ENCODE measurements at regions not wholly inside any gene's neighbourhood (a gene's known extent, or its start where the extent isn't known, plus 50 kb on each side); places are given as distances from the start of the nearest gene placed in this dataset.

DNA sequence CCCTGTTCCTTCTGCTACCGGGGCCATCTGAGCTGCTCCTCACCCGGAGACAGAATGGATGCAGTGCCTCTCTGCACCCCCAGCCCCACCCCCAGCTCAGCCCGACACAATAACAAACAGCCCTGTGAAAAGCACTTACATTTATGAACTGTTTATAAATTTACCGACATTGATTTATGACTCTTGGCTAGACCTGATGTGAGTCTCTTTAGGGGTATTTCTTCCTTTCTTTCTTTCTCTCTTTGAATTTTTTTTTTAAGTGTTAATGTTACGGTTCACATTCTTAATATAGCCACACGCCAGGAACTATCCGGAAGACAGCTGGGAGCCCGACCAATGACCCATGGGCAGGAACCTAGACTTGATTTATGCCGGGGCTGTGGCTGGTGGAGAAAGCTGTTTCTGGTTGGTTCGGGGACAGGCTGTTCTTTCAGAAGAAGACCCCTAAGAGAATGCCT is 266.3 kb downstream of the CDC5L start:
- H3K4me1 ChIP-seq (ENCODE audit: insufficient read depth, low read length): 0 out of 2 replicates have a peak, but pooled peaks cover 2% of the 10 kb centered on the region
- no peak overlapping the region for H2BK120ac ChIP-seq (ENCODE audit: low read depth, low read length, poor library complexity, severe bottlenecking)
- no peak overlapping the region for H3K18ac ChIP-seq (ENCODE audit: insufficient read length, low read depth, low read length)
- peaks cover 3 to 5% of the 10 kb centered on the region in 2 experiments; a peak in 3 of 5 replicates for H3K9me3 Mint-ChIP-seq
- H4K91ac ChIP-seq (ENCODE audit: insufficient read length, low read depth, low read length): no peak overlapping the region
- H3K4me3 Mint-ChIP-seq: no peak overlapping the region
- peaks cover 0 to 4% (median 0%) of the 10 kb centered on the region in 3 experiments; a peak in 2 of 7 replicates for H3K36me3 Mint-ChIP-seq (ENCODE audit: insufficient read depth in 1 of 3, low read depth in 3 of 3)
- H3K4ac ChIP-seq (ENCODE audit: low read depth, low read length): no peak overlapping the region
- no peak overlapping the region for H3K4me2 ChIP-seq (ENCODE audit: insufficient read depth, insufficient read length, low read length)
- no peaks in the 10 kb centered on the region for H3K9me3 ChIP-seq (ENCODE audit: control insufficient read depth, low read depth, low read length)
- no CpG with 5 or more reads among the region's 10 CpGs for WGBS (ENCODE audit: extremely low coverage, insufficient read length, low lambda C conversion rate)
- H3K56ac ChIP-seq (ENCODE audit: insufficient read length, low read depth, low read length): no peak overlapping the region
- TF ChIP-seq, protein P1, sequence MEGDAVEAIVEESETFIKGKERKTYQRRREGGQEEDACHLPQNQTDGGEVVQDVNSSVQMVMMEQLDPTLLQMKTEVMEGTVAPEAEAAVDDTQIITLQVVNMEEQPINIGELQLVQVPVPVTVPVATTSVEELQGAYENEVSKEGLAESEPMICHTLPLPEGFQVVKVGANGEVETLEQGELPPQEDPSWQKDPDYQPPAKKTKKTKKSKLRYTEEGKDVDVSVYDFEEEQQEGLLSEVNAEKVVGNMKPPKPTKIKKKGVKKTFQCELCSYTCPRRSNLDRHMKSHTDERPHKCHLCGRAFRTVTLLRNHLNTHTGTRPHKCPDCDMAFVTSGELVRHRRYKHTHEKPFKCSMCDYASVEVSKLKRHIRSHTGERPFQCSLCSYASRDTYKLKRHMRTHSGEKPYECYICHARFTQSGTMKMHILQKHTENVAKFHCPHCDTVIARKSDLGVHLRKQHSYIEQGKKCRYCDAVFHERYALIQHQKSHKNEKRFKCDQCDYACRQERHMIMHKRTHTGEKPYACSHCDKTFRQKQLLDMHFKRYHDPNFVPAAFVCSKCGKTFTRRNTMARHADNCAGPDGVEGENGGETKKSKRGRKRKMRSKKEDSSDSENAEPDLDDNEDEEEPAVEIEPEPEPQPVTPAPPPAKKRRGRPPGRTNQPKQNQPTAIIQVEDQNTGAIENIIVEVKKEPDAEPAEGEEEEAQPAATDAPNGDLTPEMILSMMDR (conservative IDR thresholded peaks at IDR 0.05): no peak
- no peak overlapping the region for H3K27ac Mint-ChIP-seq
- no peak overlapping the region for H2AFZ ChIP-seq (ENCODE audit: low read length)
- no peak overlapping the region for H4K8ac ChIP-seq (replicated peaks; ENCODE audit: insufficient read length, low read depth, low read length)
- no peak overlapping the region for H2BK5ac ChIP-seq (ENCODE audit: insufficient read length, low read length)
- no peak overlapping the region for H2BK12ac ChIP-seq (ENCODE audit: insufficient read length, low read depth, low read length)
- H3K79me1 ChIP-seq (ENCODE audit: insufficient read depth, low read depth, low read length, poor library complexity, severe bottlenecking): no peaks in the 10 kb centered on the region
- no peak overlapping the region for H3K27ac ChIP-seq (ENCODE audit: insufficient read length, low read depth, low read length)
- no peaks in the 10 kb centered on the region for H3K27me3 ChIP-seq (ENCODE audit: insufficient read depth, low read length)
- peaks cover 5% of the 10 kb centered on the region for H3K27me3 Mint-ChIP-seq (ENCODE audit: low read depth)
- no peak for DNase-seq
- H4K5ac ChIP-seq (ENCODE audit: insufficient read length, low read depth, low read length): no peak overlapping the region
- no peak overlapping the region for H3K9ac ChIP-seq (ENCODE audit: extremely low read depth, insufficient read length, low read length)
- H3K14ac ChIP-seq (ENCODE audit: insufficient read depth, low read length): no peak overlapping the region
- no peaks in the 10 kb centered on the region for H4K20me1 ChIP-seq (ENCODE audit: control insufficient read depth, insufficient read depth, insufficient read length)
- H2BK15ac ChIP-seq (ENCODE audit: low read depth, low read length): no peak overlapping the region
- no peaks in the 10 kb centered on the region for H3K23me2 ChIP-seq (ENCODE audit: insufficient read length, low read depth, low read length, poor library complexity, severe bottlenecking)
- peaks cover 19 to 24% of the 10 kb centered on the region in 2 experiments for H3K4me1 Mint-ChIP-seq
- H2BK20ac ChIP-seq (ENCODE audit: low read depth, low read length, poor library complexity, severe bottlenecking): no peak overlapping the region
- no peaks in the 10 kb centered on the region for H3K79me2 ChIP-seq (ENCODE audit: insufficient read depth, low read length)
- no peak overlapping the region for H3T11ph ChIP-seq (ENCODE audit: low read length)
- H2AK5ac ChIP-seq (ENCODE audit: insufficient read length, low read length): no peak overlapping the region
- no peak overlapping the region for H3K23ac ChIP-seq (ENCODE audit: insufficient read length, low read depth, low read length)

All from H9 (cell line).